ENCODE measurements at regions not wholly inside any gene's neighbourhood (a gene's known extent, or its start where the extent isn't known, plus 50 kb on each side); places are given as distances from the start of the nearest gene placed in this dataset.

DNA sequence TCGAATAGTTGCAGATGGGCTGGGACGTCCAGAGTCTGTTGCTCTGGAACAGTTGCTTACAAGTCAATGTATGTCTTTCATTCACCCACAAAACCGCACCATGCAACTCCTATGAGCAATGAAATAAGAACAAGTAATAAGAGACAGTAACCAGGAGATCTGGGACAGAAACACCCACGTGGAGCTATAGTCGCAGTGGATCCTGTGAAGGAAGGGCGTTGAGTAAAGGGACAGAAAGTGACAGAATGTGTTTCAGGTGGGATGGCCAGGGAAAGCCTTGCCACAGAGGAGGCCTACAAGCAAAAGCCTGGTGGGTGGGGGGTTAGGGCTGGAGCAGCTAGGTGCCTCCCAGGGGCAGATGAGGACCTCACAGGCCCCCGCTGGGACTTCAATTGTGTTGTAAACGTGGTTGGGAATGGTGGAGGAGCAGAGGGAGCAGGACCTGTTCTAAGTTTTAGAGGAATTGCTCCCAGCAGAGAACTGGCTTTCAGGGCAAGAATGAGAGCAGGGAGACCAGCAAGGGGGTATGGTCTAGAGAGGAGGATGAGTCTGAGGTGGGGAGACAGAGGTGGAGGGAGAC, 86.7 kb upstream of the FZD10 start:
- WGBS, 2 experiments (ENCODE audit: extremely low coverage in 1 of 2, insufficient coverage in 1 of 2, insufficient read length in 1 of 2, insufficient replicate concordance in 2 of 2, low coverage in 1 of 2, low lambda C conversion rate in 2 of 2, missing lambda C conversion rate in 1 of 2): 66% methylated on average over 8 of the region's 8 CpGs; no CpG with 5 or more reads in 1 of the 2 experiments

More for the DNA sequence above, 86.7 kb upstream of the FZD10 start:
- Histone ChIP-seq H4K8ac (ENCODE audit: extremely low read depth, insufficient read depth, low read length) (no peak overlapping the region), H3K27me3 (replicated peaks in 1 of 4; ENCODE audit: control insufficient read depth in 3 of 4, extremely low read depth in 1 of 4, insufficient read depth in 3 of 4, low read length in 3 of 4) (peaks cover 0 to 24% (median 18%) of the 10 kb centered on the region in 4 experiments; a peak in 6 of 7 replicates), H3K4me3 (ENCODE audit: extremely low read depth in 1 of 4, insufficient read depth in 2 of 4, low read depth in 3 of 4, low read length in 4 of 4) (no peak overlapping the region), H3K9ac (replicated peaks in 1 of 4; ENCODE audit: extremely low read depth in 1 of 4, low read depth in 3 of 4, low read length in 3 of 4) (no peak overlapping the region), H4K5ac (ENCODE audit: insufficient read length, low read depth, low read length) (no peak overlapping the region), H4K20me1 (replicated peaks in 1 of 2; ENCODE audit: control insufficient read depth in 1 of 2, insufficient read depth in 2 of 2, low read length in 2 of 2) (no peaks in the 10 kb centered on the region), H3K27ac (ENCODE audit: low read depth, low read length) (no peak overlapping the region), H3K9me3 (ENCODE audit: insufficient read depth in 2 of 2, low read depth in 1 of 2, low read length in 1 of 2) (no peaks in the 10 kb centered on the region; a peak in 1 of 4 replicates), H3K36me3 (ENCODE audit: control insufficient read depth in 2 of 4, insufficient read depth in 4 of 4, low read length in 3 of 4) (no peaks in the 10 kb centered on the region), H3K79me1 (ENCODE audit: low read depth, low read length) (no peaks in the 10 kb centered on the region), H3K18ac (ENCODE audit: extremely low read depth, low read length) (no peak overlapping the region), H2BK15ac (ENCODE audit: low read length) (no peak overlapping the region), H3K23ac (ENCODE audit: insufficient read length) (no peak overlapping the region), H2BK5ac (ENCODE audit: low read depth, low read length) (no peak overlapping the region), H3K14ac (ENCODE audit: insufficient read length) (no peak overlapping the region), H2AFZ (ENCODE audit: low read length) (no peak overlapping the region), H4K91ac (replicated peaks; ENCODE audit: insufficient read length, low read length) (no peak overlapping the region), H2BK20ac (ENCODE audit: low read length) (no peak overlapping the region), H3K4me2 (ENCODE audit: insufficient read depth in 1 of 2, low read depth in 2 of 2, low read length in 2 of 2) (no peak overlapping the region; a peak in 2 of 4 replicates), H2BK120ac (replicated peaks; ENCODE audit: low read depth, low read length) (no peak overlapping the region), H3K56ac (replicated peaks; ENCODE audit: insufficient read length, low read depth, low read length) (no peak overlapping the region), H3K4ac (replicated peaks; ENCODE audit: insufficient read length, low read depth, low read length) (no peak overlapping the region), H2AK5ac (ENCODE audit: low read depth, low read length) (no peak overlapping the region), H3K79me2 (ENCODE audit: control insufficient read depth in 1 of 2, insufficient read depth in 2 of 2, low read length in 2 of 2) (no peaks in the 10 kb centered on the region), H3K4me1 (replicated peaks in 1 of 4; ENCODE audit: control insufficient read depth in 3 of 4, insufficient read depth in 4 of 4, low read length in 3 of 4) (peaks cover 2 to 12% (median 5%) of the 10 kb centered on the region in 4 experiments; a peak in 5 of 7 replicates), H2BK12ac (ENCODE audit: low read depth, low read length) (no peak overlapping the region), H3K23me2 (ENCODE audit: low read depth, low read length) (no peaks in the 10 kb centered on the region)
- ChIA-PET CTCF (ENCODE audit: partially characterized antibody) (interaction anchor here (0.7 to 1.8 kb wide), 5 partner anchors 9 to 260 kb away, joined by 3 to 8 read pairs (median 3); no protein-coding TSS in a partner anchor), POLR2A (ENCODE audit: partially characterized antibody) (no interaction called here)
- no peak for DNase-seq (ENCODE audit: low read depth in 1 of 2, low spot score in 2 of 2)
- no peak for TF ChIP-seq HDAC2 (IDR thresholded peaks at IDR 0.05; ENCODE audit: borderline replicate concordance in 1 of 2, low read depth in 2 of 2, low read length in 2 of 2)
- no peak for TF ChIP-seq POLR2A (IDR thresholded peaks at IDR 0.05; ENCODE audit: control extremely low read depth in 1 of 2, low read depth in 2 of 2, low read length in 2 of 2)
- TF ChIP-seq HDAC6 (IDR thresholded peaks at IDR 0.05; ENCODE audit: low read depth, low read length): no peak
- no peak for TF ChIP-seq TAF7 (optimal IDR thresholded peaks at IDR 0.05; ENCODE audit: borderline replicate concordance, low read depth, low read length)
- no peak for TF ChIP-seq KDM1A (IDR thresholded peaks at IDR 0.05; ENCODE audit: borderline replicate concordance, low read length)
- TF ChIP-seq MAFK (IDR thresholded peaks at IDR 0.05; ENCODE audit: low read depth, low read length): no peak
- no peak for TF ChIP-seq KDM4A (IDR thresholded peaks at IDR 0.05; ENCODE audit: low read depth, low read length, severe bottlenecking)
- TF ChIP-seq GTF2F1 (IDR thresholded peaks at IDR 0.05; ENCODE audit: borderline replicate concordance, low read depth, low read length): no peak
- TF ChIP-seq SP4 (IDR thresholded peaks at IDR 0.05; ENCODE audit: low read length): no peak
- TF ChIP-seq ATF3 (IDR thresholded peaks at IDR 0.05; ENCODE audit: insufficient read depth, low read depth, low read length): no peak
- no peak for TF ChIP-seq BCL11A (IDR thresholded peaks at IDR 0.05; ENCODE audit: low read depth in 2 of 2, low read length in 2 of 2)
- TF ChIP-seq SIN3A (conservative IDR thresholded peaks at IDR 0.05 in 1 of 2, IDR thresholded peaks at IDR 0.05 in 1 of 2; ENCODE audit: low read depth in 1 of 2, low read length in 2 of 2): no peak
- TF ChIP-seq JUND (IDR thresholded peaks at IDR 0.05; ENCODE audit: low read length): no peak
- TF ChIP-seq CREB1 (IDR thresholded peaks at IDR 0.05): no peak
- FAIRE-seq: no peak

All from H1 (cell line).